GM19328 (cell line): ENCODE measurements at regions not wholly inside any gene's neighbourhood (a gene's known extent, or its start where the extent isn't known, plus 50 kb on each side); places are given as distances from the start of the nearest gene placed in this dataset.
A peak's percentile ranks its signal among the peaks of the same experiment; 100 is the strongest.

Experiments
- ATAC-seq: cut with Tn5 transposase; IDR thresholded peaks from one replicate; pipeline ENCODE4 v1.9.1; 2021; ENCODE audit warnings: mild to moderate bottlenecking, moderate library complexity; ENCODE audit not compliant: unreplicated experiment

- no peak for ATAC-seq
Observed at GRCh38 chr4:159003420-159004253, 99.2 kb upstream of the RAPGEF2 start.

GRCh38 chr4:159006202-159006601 is 96.7 kb upstream of the RAPGEF2 start:
- ATAC-seq, result no peak

DNA sequence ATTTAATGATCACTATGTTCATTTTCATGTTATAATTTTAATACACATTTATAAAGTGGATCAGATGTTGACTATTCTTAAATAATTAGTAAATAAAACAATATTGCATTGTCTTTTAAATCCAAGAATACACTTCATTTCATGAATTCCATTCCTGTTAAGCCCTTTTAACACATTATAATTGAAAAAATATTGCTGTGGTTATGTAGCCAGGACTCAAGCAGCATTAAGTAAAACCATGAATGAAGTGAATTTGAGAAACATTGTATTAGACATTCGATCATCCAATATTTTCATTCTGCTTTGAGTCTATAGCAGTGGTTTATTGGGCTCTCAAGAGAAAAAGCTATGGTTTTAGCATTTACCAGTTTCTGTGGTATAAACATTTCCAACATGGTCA is 94.2 kb upstream of the RAPGEF2 start:
- ATAC-seq, result no peak

GRCh38 chr4:159009521-159009920 is 93.4 kb upstream of the RAPGEF2 start:
- ATAC-seq, result no peak

DNA sequence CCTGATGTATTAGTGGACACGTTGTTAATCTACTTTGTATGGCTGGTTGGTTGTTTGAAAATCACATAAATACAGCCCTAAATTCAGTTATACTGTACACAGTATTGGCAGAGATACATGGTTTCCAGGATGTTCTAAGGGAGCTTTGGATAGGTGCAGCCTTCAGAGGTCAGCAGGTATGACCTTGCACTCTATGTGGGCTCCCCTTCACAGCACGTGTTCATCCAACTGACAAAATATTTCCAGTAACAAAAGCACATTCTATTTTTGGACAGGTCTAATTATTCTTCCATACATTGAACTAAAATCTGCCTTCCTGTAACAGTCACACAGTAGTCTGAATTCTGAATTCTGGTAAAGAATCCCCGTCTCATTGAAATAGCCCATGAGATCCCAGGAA is 92.8 kb upstream of the RAPGEF2 start:
- no peak for ATAC-seq

- no peak for ATAC-seq
Observed at GRCh38 chr4:159010563-159011260, 92.2 kb upstream of the RAPGEF2 start.

DNA sequence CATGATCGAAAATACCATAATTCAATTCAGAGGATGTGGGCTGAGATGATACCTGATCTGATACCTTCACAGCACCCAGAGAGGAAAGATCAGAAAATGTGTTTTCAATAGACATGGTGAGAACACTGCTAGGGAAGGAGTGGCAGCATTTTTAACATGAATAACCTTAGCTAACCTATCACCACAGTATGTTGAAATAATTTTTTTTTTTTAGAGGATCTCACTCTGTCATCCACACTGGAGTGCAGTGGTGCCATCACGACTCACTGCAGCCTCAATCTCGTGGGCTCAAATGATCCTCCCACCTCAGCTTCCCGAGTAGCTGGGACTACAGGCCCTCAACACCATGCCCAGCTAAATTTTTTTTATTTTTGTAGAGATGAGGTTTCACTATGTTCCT is 90.5 kb upstream of the RAPGEF2 start:
- no peak for ATAC-seq

- ATAC-seq, result no peak
Observed at GRCh38 chr4:159013692-159014091, 89.2 kb upstream of the RAPGEF2 start.

DNA sequence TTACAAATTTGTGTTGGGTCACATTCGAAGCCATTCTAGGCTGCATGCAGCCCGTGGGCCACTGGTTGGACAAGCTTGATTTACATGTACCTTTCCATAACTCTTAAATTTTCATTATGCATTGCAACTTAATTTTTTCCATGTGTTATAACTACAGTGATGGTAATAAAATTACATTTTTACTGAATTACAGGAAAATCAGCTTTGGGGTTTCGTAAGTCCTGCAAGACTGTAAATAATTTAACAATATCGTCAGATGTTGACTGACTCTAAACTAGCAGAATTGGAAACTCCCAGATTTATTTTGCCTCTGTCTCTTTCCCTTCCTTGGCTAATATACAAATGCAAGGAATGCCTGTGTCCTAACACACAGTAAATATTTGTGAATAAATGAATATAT is 88.0 kb upstream of the RAPGEF2 start:
- ATAC-seq, result no peak

- no peak for ATAC-seq
Observed at GRCh38 chr4:159015841-159016240, 87.0 kb upstream of the RAPGEF2 start.

DNA sequence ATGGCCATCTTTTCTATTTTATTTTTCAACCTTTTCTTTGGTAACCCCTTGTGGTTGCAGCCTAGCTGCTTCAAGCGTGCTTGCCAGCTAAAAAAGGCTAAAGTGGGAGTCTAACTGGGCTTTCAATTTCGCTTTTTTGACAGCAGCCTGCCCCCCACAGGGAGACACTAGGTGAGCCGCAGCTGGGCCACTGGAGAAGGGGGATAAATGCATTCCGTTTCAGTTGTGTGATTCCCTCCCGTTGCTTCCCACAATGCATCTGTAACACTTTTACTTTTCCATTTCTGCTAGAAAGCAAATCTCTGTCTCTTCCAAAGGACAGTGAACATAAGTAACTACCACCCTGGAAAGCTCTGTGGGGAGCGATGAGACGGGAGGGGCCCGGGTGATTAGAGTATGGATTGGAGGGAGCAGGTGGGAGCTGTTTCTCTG is 86.3 kb upstream of the RAPGEF2 start:
- no peak for ATAC-seq

- peak; percentile 38 for ATAC-seq
Observed at GRCh38 chr4:159017323-159018026, 85.4 kb upstream of the RAPGEF2 start.

DNA sequence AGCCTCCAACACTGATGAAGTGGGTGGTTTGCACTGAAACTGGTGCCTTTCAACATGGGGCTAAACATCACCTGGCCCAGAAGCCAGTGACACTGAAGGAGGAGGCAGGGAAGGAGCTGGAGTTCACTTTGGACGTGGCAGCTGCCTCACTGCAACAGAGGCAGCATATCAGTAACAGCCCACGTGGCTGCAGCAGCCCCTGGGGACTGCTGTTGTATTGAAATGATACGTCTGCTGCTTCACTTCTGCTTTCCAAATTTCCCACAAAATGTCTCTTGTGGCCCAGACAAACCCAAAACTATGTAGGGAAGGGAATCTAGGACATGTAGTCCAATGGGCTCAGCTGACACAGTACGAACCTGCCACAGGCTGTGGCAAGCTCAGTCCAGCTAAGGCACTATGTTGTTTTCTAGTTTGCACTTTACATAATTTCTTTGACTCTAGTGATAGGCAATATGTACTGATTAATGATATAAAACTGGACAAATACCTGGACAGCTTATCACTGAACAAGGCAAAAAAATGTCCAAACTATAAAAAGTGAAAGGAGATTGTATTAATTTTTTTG is 84.7 kb upstream of the RAPGEF2 start:
- peak; percentile 94 for ATAC-seq

- ATAC-seq, result no peak
Observed at GRCh38 chr4:159019356-159019755, 83.5 kb upstream of the RAPGEF2 start.

DNA sequence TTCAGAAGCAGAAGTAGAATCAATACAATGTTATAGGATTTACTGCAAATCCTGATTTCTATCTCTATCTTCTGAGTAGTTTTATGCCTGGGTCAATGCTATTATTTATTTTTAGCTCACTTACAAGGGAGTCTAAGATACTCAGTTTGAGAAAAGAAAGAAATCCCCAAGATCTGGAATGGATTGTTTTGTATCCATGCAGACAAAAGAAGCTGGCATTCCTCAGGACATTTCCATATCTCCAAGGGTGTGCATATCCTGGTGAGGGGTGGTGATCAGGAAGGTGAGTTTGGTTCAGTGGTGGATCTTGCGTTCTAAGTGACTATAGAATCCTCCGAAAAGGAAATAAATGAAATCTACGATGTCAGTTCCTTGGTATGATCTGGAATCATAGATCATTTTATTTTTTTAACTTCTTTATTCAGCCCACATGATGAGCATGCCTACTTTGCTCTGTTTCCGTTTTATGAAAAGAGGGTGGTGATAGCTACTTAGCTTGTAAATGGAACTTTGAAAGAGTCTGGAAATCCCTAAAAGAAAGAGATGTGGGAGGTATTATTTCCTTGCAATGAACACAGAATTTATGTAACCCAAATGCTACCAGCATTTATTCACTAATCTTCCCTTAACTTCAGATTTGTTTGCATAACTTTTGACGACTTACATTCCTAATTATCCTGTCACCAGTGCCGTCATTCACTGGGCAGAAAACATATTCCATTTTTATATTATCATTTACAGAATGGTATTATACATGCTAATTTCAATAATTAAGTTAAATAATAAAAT is 81.1 kb upstream of the RAPGEF2 start:
- no peak for ATAC-seq

DNA sequence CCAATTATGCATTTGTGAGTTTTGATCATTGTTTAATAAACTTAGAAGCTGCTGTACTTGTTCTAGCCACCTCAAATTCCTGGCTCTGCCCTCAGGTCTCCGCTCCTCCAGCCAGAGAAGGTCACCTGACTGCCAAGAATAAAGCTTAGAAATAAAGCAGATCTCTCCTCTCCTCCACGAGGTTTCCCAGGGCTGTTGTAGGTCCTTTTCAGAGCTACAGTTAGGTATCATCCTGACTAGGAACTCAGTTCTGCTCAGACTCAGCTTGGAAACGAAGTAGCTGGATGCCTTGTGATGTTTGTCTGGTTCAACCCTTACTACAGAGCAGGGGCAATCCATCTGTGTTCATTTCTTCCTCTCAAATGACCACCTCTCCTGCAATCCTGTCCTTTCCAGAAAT is 79.1 kb upstream of the RAPGEF2 start:
- ATAC-seq, result no peak

DNA sequence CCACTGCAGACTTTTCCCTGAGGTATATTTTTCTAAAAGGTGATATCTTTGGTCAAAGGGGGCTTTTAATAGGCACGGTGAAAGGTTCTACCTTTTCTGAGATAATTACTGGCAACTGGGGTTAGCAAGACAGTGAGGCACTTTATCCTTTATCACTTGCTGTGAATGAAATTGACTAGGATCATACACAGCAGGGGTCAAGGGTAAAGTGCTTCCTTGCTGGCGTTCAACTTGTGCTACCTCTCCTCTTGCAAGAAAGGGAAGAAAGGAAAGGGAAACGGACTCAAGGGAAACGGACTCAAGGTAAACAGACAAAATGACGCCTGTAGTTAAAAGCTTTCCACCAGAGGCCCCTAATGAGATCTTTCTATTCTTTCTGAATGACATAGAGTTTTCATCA is 78.6 kb upstream of the RAPGEF2 start:
- no peak for ATAC-seq

- ATAC-seq, result no peak
Observed at GRCh38 chr4:159024828-159025227, 78.1 kb upstream of the RAPGEF2 start.

GRCh38 chr4:159026329-159026728 is 76.5 kb upstream of the RAPGEF2 start:
- ATAC-seq, result no peak

DNA sequence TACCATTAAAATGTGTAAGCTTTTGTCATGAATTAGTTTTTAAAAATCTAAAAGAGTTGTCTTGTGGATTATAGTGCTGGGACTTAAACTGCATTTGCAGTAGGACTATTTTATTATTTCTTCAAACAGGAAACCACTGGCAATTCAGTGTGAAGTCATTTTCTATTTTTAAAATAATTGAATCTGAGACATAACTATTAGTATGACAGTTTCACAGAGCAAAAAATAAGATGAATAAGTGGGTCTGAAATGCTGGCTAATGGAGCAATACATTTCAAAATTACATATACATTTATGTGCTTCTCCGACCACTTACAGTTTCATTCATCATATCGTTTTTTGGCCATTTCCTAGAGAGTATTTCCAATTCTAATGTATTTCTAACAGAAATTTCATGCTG is 75.3 kb upstream of the RAPGEF2 start:
- no peak for ATAC-seq

DNA sequence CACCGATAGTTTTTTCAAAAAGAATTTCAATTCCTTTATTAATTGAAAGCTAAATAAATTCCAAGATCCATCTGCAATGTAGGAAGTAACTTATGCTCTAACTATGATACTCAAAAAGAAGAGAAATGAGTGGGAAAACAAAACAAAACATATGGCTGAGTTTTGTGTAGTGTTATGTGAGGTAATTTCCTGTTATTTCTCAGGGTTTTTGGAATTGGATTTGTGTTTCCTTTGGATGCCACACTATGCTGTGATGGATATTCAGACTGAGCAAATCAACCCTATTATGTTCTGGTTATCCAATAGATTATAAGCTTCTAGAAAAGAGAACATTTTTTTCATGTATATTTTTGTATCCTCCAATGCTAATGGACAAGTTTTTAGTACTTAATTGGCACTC is 73.4 kb upstream of the RAPGEF2 start:
- no peak for ATAC-seq
